ENCODE measurements at regions not wholly inside any gene's neighbourhood (a gene's known extent, or its start where the extent isn't known, plus 50 kb on each side); places are given as distances from the start of the nearest gene placed in this dataset.

DNA sequence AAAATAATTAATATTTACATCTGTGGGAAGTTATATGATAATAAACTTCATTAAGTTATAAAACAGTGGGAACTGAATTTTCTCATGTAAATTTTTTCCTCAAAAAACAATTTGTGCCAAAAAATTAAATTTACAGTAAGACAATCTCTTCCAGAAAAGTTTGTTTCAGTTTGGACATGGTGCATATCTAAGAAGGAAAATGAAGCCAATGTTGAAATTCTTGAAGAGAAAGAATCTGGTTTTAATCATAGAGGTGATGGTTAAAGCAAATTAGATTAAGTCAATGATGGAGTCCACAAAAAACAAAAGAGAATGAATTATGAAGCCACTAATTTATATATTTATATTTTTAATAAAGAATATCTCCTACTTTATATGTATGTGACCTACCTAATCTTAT, 457.2 kb upstream of the SLITRK1 start:
- CTCF ChIA-PET = no interaction called here
- H3K14ac ChIP-seq (replicated peaks; ENCODE audit: low read depth, low read length) = no peak overlapping the region
- no peak overlapping the region for H4K5ac ChIP-seq (ENCODE audit: low read depth, low read length)
- no peak overlapping the region for H3K4me3 ChIP-seq (ENCODE audit: insufficient read depth, low read depth, low read length)
- intact Hi-C loops (cut with micrococcal nuclease) (no loop called here), dilution Hi-C loops (cut with HindIII; ENCODE audit: low sequenced_read_pairs, unreplicated experiment) (no loop called here), in situ Hi-C loops (cut with MboI; ENCODE audit: low sequenced_read_pairs) (no loop called here)
- no peak overlapping the region for H3K4me2 ChIP-seq (ENCODE audit: low read depth, low read length)
- no peaks in the 10 kb centered on the region for H3K9me3 ChIP-seq (ENCODE audit: control insufficient read depth, insufficient read depth, low read length)
- H2BK5ac ChIP-seq (ENCODE audit: low read depth, low read length, poor library complexity, severe bottlenecking) = no peak overlapping the region
- H2BK20ac ChIP-seq (ENCODE audit: low read depth, low read length) = no peak overlapping the region
- H4K91ac ChIP-seq (ENCODE audit: insufficient read depth, low read depth, low read length) = no peak overlapping the region
- no peak overlapping the region for H3K56ac ChIP-seq (ENCODE audit: extremely low read depth, insufficient read depth, low read length)
- no peak overlapping the region for H3K27ac ChIP-seq (ENCODE audit: insufficient read depth, low read length)
- no peaks in the 10 kb centered on the region for H3K27me3 ChIP-seq (ENCODE audit: control insufficient read depth, insufficient read depth, low read length)
- no peak overlapping the region for H4K8ac ChIP-seq (ENCODE audit: low read depth in 2 of 2, low read length in 2 of 2)
- no peak overlapping the region for H2BK120ac ChIP-seq (ENCODE audit: low read depth, low read length)
- no peaks in the 10 kb centered on the region for H3K36me3 ChIP-seq (ENCODE audit: control insufficient read depth, insufficient read depth, low read length)
- H2BK15ac ChIP-seq (ENCODE audit: low read depth, low read length) = no peak overlapping the region
- H2AFZ ChIP-seq (replicated peaks; ENCODE audit: low read length, poor library complexity) = no peak overlapping the region
- POLR2A ChIA-PET (ENCODE audit: unreplicated experiment) = no interaction called here
- BruUV-seq (replicated peaks) = no TSS peak
- ATAC-seq (ENCODE audit: low read depth) (no peak), DNase-seq (no peak)
- H3K9ac ChIP-seq (ENCODE audit: low read depth, low read length) = no peak overlapping the region
- no peak overlapping the region for H2AK5ac ChIP-seq (ENCODE audit: low read depth, low read length)
- no peak overlapping the region for H3K4ac ChIP-seq (ENCODE audit: low read depth, low read length)
- TF ChIP-seq MAFK (IDR thresholded peaks at IDR 0.05; ENCODE audit: low read depth, low read length) (no peak), SMC3 (IDR thresholded peaks at IDR 0.05; ENCODE audit: low read depth, low read length) (no peak), POLR2A (IDR thresholded peaks at IDR 0.05; ENCODE audit: low read depth, low read length) (no peak), NFE2L2 (IDR thresholded peaks at IDR 0.05; ENCODE audit: low read depth, low read length) (no peak), FOS (IDR thresholded peaks at IDR 0.05; ENCODE audit: low read depth, low read length) (no peak), CEBPB (IDR thresholded peaks at IDR 0.05; ENCODE audit: low read depth, low read length) (no peak), RAD21 (IDR thresholded peaks at IDR 0.05; ENCODE audit: low read length) (no peak), MXI1 (IDR thresholded peaks at IDR 0.05; ENCODE audit: borderline replicate concordance, low read depth, low read length) (no peak), RCOR1 (IDR thresholded peaks at IDR 0.05; ENCODE audit: insufficient replicate concordance, low read length) (no peak), CHD1 (IDR thresholded peaks at IDR 0.05; ENCODE audit: low read depth, low read length) (no peak), BHLHE40 (IDR thresholded peaks at IDR 0.05; ENCODE audit: low read depth, low read length) (no peak), ELK1 (IDR thresholded peaks at IDR 0.05; ENCODE audit: borderline replicate concordance, low read depth, low read length) (no peak), MAZ (IDR thresholded peaks at IDR 0.05; ENCODE audit: borderline replicate concordance, low read depth, low read length) (no peak), RFX5 (IDR thresholded peaks at IDR 0.05; ENCODE audit: low read depth, low read length) (no peak), CTCF (conservative IDR thresholded peaks at IDR 0.05; ENCODE audit: low read depth, low read length) (no peak)
- TF ChIP-seq, protein P1, sequence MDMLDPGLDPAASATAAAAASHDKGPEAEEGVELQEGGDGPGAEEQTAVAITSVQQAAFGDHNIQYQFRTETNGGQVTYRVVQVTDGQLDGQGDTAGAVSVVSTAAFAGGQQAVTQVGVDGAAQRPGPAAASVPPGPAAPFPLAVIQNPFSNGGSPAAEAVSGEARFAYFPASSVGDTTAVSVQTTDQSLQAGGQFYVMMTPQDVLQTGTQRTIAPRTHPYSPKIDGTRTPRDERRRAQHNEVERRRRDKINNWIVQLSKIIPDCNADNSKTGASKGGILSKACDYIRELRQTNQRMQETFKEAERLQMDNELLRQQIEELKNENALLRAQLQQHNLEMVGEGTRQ (IDR thresholded peaks at IDR 0.05; ENCODE audit: low read depth, low read length) = no peak
- no peaks in the 10 kb centered on the region for H4K20me1 ChIP-seq (ENCODE audit: insufficient read depth, low read length)
- H3K23ac ChIP-seq (ENCODE audit: low read depth, low read length) = no peak overlapping the region
- H2AK9ac ChIP-seq (replicated peaks; ENCODE audit: low read depth, low read length, poor library complexity) = no peak overlapping the region
- no peaks in the 10 kb centered on the region for H3K4me1 ChIP-seq (ENCODE audit: control insufficient read depth, insufficient read depth, low read length)
- no peak overlapping the region for H3K18ac ChIP-seq (ENCODE audit: low read depth, low read length)
- H3K79me1 ChIP-seq (ENCODE audit: low read depth in 1 of 2, low read length in 2 of 2) = no peaks in the 10 kb centered on the region
- H3K9me1 ChIP-seq (ENCODE audit: insufficient read depth, low read length) = no peaks in the 10 kb centered on the region

Data from IMR-90 (cell line).